NCI-H2081 (cell line): ENCODE measurements at regions not wholly inside any gene's neighbourhood (a gene's known extent, or its start where the extent isn't known, plus 50 kb on each side); places are given as distances from the start of the nearest gene placed in this dataset.

Source experiments
- DNase-seq, 2 experiments: peaks; one replicate each; lab custom pipeline; 2025; lab: John Stamatoyannopoulos, UW

GRCh38 chr3:168844894-168845482, 749.3 kb upstream of the GOLIM4 start:
- no peak for DNase-seq

GRCh38 chr3:168844472-168844871, 748.7 kb upstream of the GOLIM4 start:
- no peak for DNase-seq

DNA sequence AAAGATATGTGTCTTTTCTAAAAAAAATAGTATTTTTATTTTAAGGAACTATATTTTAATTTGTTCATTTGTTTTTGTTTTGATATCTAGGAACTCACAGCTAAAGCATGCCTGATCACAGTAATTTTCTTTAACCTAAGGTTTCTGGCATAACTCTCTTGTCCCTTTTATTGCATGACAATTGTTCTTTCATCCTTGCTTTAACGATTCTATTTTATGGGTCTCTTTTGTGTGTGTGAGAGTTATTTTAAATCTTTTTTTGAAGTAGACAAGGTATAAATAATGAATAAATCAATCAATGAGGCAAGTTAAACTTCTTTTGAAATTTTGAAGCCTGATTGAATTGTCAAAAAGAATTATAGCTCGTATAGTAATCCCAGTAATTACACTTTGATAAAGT, 747.8 kb upstream of the GOLIM4 start:
- DNase-seq: no peak

DNA sequence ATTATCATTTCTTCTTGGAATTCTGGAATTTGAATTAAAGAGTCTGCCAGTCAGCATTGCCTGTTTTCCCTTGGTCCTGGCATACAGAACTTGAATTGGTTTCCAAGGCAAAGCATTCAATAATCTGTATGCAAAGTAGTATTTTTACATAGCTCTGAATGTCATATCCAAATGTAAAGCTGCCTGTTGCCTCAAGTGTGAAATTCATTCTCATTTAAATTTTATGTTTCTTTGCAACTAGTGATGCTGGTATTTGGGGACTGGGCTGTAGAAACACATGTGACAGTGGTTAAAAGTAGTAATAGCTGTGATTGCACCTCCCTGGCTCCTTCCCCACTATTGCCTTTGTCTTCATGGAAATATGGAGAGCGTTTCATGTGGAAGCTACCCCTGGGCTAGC, 743.9 kb upstream of the GOLIM4 start:
- DNase-seq: no peak

DNA sequence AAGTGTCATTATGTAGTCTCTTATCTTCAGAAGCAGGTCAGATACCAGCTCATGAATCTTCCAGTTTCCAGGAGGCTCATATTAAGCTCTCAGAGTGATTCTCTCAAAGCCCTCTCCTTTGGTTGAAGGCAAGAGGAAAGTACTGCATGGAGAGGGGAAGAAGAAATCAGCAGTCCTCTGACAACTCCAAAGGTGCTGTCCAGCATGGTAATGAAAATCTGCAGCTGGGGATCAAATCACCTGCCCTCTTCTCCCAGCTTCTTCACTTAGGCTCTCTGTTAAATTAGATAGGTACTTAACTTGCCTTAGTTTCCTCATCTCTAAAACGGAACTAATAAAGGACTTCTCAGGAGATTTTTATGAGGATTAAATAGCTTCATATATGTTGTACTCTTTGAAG, 738.8 kb upstream of the GOLIM4 start:
- no peak for DNase-seq

GRCh38 chr3:168828943-168829342, 733.2 kb upstream of the GOLIM4 start:
- DNase-seq: no peak

GRCh38 chr3:168828536-168828935, 732.8 kb upstream of the GOLIM4 start:
- DNase-seq: no peak

DNA sequence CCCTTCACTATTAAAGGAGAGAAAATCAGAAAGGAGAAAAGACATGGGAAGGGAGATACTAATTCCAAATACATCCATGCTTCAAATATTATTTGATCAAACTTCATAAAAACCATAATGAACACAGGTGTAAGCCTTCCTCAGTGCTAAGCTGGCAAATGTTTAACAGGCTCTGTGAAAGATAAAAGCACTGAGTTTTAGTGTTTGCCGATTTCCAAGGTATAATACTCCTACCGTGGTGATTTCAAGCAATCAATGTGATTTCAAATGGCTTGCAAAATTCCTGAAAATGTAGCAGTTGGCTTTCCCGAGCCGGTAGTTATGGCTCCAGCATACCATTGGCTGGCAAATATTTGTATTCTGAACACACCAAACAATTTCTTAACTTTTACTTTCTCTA, 732.3 kb upstream of the GOLIM4 start:
- DNase-seq: no peak

DNA sequence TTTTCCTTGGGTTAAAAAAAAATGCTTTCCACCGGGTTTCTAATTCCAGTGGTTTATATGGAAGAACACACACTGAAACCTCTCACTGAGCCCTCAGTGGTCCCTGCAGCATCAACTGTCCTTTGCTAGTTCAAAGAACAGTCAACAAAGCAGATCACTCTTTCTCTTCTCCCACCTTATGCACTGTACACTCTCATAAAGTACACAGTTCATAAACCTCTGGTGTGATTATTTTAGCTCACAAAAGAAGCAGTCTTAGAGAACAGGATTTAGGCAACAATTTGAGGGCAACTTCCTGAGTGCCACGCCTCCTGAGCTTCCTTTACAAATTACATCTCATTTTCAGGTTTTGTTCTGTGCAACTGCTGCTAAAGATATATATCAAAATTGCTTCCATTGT, 728.4 kb upstream of the GOLIM4 start:
- DNase-seq: peak in 1 of 2 experiments; percentile 41

GRCh38 chr3:168823466-168823865, 727.7 kb upstream of the GOLIM4 start:
- no peak for DNase-seq

DNA sequence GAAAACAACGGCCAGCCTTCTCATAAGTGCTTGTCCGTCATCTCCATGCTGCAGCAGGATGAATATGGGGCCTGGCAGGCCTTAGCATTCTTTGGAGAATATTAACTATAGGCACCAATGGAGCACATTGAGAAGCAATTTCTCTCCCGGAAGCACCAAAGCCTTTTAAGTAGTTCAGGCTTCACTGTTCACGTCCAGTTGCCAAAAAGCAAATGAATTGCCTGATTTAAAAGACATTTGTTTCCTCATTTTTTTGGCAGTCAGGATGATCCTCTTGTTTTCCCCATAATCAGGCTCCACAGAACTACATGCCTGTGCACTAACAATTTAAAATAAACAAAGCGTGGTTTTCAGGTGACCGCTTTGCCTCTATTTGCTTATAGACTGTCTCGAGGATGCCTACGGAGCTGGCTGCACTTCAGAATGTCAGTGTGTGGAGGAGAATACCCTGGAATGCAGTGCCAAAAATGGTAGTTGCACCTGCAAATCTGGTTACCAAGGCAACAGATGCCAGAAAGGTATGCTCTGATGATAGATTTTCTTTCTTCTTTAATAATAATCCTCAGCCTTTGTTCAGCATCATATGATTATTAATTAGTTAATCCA, 725.2 kb upstream of the GOLIM4 start:
- peak in 1 of 2 experiments; percentile 35 for DNase-seq

GRCh38 chr3:168817177-168817576, 721.5 kb upstream of the GOLIM4 start:
- DNase-seq: no peak

- no peak for DNase-seq
These were observed 720.2 kb upstream of the GOLIM4 start for GRCh38 chr3:168815946-168816345.

- DNase-seq: peak in 1 of 2 experiments; percentile 58
These were observed 717.6 kb upstream of the GOLIM4 start for GRCh38 chr3:168813225-168813802.

- peak in 1 of 2 experiments; percentile 26 for DNase-seq
These were observed 716.5 kb upstream of the GOLIM4 start for GRCh38 chr3:168812234-168812633.

DNA sequence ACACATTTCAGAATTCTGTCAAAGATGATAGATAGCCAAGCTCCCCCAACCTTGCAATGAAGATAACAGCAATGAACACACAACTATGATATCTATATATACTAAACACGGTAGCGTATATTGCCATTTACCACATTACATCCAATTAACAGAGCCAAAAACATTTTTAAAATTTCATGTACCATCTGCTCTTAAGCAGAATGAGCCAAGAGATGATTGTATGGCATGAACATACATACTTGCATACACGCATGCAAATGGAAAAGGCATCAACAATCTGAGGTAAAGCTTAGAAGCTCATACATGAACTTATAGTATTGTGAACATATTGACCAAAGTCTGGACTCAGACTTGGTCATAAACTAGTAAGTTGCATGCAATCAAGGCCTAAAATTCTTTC, 712.9 kb upstream of the GOLIM4 start:
- no peak for DNase-seq

GRCh38 chr3:168807448-168807847, 711.7 kb upstream of the GOLIM4 start:
- no peak for DNase-seq

DNA sequence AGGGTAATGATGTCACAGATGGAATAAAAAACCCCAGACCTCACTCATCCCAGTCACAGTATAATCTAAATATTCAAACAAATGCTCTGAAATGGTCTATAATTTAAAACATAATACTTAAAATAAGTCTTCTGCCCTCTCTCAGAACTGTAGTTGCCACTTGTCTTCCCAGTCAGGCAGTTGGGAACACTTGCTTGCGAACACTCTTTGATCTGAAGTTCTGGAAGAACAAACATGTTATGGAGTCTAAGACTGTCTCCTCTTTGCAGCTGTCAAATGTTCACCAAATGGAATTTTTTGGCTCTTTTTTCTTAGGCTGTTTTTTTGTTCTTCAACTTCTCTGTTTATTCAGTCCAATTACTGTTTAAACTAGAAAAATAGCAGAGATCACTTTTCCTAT, 711.1 kb upstream of the GOLIM4 start:
- DNase-seq: no peak

DNA sequence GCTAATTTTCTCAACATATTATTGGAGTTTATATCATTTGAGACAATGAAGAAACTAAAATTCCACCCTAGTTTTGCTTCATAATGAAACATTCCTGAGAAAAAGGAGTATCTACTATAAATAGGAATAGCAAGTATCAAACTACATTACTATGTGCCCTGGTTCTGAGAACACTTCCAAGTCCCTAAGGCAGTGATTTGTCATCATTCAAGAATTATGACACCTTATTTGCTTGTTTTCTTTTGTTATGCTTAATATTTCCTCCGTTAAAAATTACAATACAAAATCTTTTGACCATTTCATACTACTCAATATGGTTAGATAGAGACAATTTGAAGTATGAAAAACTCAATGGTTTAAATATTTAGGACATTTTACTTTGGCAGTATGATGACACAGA, 707.8 kb upstream of the GOLIM4 start:
- DNase-seq: no peak

- DNase-seq: peak in 1 of 2 experiments; percentile 31
These were observed 707.0 kb upstream of the GOLIM4 start for GRCh38 chr3:168802766-168803165.

DNA sequence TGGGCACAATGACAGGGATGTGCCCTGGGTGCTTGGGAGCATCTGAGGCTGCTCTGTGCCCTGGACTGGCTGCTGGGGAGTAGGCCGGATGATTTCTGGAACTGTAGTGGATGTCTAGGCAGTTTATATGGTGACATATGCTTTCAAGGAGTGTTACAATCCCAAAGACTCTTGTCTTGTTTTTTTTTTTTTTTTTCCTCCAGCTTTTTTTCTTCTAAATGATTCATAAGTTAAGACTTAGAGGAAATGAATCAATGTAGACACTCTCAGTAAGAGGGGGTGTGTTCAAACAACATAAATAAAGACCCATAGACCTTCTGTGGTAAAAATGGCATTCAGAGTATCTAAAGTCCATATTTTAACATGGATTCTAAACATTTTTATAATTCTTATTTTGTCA, 706.1 kb upstream of the GOLIM4 start:
- DNase-seq: no peak

GRCh38 chr3:168796339-168796738, 700.6 kb upstream of the GOLIM4 start:
- DNase-seq: no peak

DNA sequence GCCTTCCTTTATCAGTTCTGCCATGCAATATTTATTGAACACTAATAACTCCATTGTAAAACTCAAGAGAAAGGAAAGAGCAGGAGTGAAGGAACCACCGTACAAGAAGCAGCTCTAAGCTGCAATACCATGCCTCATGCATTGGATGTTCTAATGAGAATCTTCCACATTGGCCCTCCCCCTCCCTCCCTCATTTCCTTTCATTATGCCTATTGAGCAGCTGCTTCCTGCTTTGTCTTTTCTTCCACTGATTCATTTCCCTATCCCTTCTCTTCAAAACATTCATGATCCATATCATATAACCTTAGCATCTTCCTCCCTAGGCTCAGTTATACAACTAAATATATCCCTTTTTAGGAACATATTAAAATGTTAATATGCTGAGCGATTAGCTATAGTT, 698.7 kb upstream of the GOLIM4 start:
- peak; percentile 39 to 75 for DNase-seq

- no peak for DNase-seq
These were observed 686.5 kb upstream of the GOLIM4 start for GRCh38 chr3:168782193-168782592.
